Memory B cell (primary cell): ENCODE measurements at regions not wholly inside any gene's neighbourhood (a gene's known extent, or its start where the extent isn't known, plus 50 kb on each side); places are given as distances from the start of the nearest gene placed in this dataset.

Experiments used
- ATAC-seq: fragments of 150-1000 bp; cut with Tn5 transposase; 2 replicates; pipeline ENCODE4 v1.10.0; 2021; ENCODE audit warnings: low read depth, mild to moderate bottlenecking, moderate library complexity
- DNase-seq, 2 donors: peaks; one replicate each; pipeline ENCODE4 v3.0.0; 2022; ENCODE audit warnings: low spot score in 2 of 2
- H3K27ac Mint-ChIP-seq: one replicate; pipeline ENCODE4 v1.8.0; 2022; ENCODE audit warnings: mild to moderate bottlenecking, moderate library complexity, mixed read lengths
- H3K27me3 Mint-ChIP-seq: one replicate; pipeline ENCODE4 v1.8.0; 2022; ENCODE audit warnings: mixed read lengths
- H3K36me3 Mint-ChIP-seq: one replicate; pipeline ENCODE4 v1.8.0; 2022; ENCODE audit warnings: mild to moderate bottlenecking, mixed read lengths
- H3K4me1 Mint-ChIP-seq: one replicate; pipeline ENCODE4 v1.8.0; 2022; ENCODE audit warnings: mixed read lengths
- H3K4me3 Mint-ChIP-seq: one replicate; pipeline ENCODE4 v1.8.0; 2022; ENCODE audit warnings: mild to moderate bottlenecking, moderate library complexity, mixed read lengths
- H3K9me3 Mint-ChIP-seq: one replicate; pipeline ENCODE4 v1.8.0; 2022; ENCODE audit warnings: mixed read lengths

DNA sequence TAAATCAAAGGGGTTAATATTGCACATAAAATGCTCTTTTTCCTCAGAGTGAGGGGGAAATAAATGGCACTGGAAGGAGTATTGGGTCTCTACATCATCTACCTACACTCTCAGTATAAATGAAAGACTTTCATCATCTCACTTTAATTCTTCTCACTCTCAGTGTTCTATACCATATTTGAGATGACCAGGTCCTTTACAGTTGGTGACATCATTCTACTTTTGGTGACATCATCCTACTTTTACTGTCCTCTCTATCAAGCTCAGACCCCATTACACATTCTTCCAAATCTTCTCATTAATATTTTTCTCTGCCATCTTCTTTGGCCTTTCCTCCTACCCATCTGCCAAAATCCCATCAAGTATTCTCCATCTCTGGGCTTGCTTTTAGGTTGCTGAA, 74.6 kb upstream of the TMEM106B start:
- no peak overlapping the region for H3K4me3 Mint-ChIP-seq
- H3K27ac Mint-ChIP-seq: no peak overlapping the region
- H3K4me1 Mint-ChIP-seq: no peaks in the 10 kb centered on the region
- ATAC-seq (no peak), DNase-seq (no peak)
- H3K27me3 Mint-ChIP-seq: peaks cover 3% of the 10 kb centered on the region
- no peaks in the 10 kb centered on the region for H3K36me3 Mint-ChIP-seq
- H3K9me3 Mint-ChIP-seq: peaks cover 5% of the 10 kb centered on the region

DNA sequence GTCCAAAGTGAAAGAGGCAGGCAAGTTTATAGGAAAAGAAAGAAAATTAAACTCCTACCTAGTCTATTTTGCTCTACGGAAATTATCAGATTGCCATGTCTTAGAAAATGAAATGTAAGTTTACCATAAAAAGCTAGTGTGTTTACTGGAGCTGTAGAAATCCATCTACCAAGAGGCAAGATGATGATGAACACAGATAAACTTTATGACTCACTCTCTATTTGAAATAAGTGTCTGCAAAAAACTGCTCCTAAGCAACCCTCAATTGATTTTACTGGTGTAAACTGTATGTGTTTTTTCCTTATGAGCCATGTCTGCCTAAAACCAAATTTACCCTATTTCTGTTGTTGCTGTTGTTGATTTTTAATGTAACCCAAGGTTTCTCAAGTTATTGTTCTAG, 73.8 kb upstream of the TMEM106B start:
- ATAC-seq (no peak), DNase-seq (no peak)

DNA sequence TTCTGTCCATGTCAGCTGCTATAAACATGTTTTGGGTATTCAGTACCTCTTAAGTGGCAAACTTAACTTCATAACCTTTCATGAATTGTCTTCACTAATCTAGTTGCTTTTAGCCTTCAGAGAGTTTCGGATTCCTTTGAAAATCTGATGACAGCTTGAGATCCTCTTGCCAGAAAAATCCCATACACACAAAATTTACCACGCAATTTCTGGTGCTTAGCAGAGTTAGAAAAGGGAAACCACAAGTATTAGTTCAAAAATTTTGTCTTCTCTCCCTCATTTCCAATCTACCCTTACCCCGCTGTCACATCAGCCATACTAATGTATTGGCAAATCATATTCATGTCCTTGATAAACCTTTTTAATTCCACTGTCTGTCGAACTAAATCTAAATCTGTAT, 72.7 kb upstream of the TMEM106B start:
- H3K27me3 Mint-ChIP-seq: peaks cover 3% of the 10 kb centered on the region
- no peaks in the 10 kb centered on the region for H3K36me3 Mint-ChIP-seq
- no peak overlapping the region for H3K4me3 Mint-ChIP-seq
- no peak for DNase-seq
- H3K9me3 Mint-ChIP-seq: peaks cover 2% of the 10 kb centered on the region
- ATAC-seq: no peak
- no peaks in the 10 kb centered on the region for H3K4me1 Mint-ChIP-seq
- no peak overlapping the region for H3K27ac Mint-ChIP-seq

More for the DNA sequence above, 73.8 kb upstream of the TMEM106B start:
- Mint-ChIP-seq H3K4me1 (no peaks in the 10 kb centered on the region), H3K9me3 (peaks cover 5% of the 10 kb centered on the region), H3K27me3 (peaks cover 3% of the 10 kb centered on the region), H3K36me3 (no peaks in the 10 kb centered on the region), H3K27ac (no peak overlapping the region), H3K4me3 (no peak overlapping the region)

DNA sequence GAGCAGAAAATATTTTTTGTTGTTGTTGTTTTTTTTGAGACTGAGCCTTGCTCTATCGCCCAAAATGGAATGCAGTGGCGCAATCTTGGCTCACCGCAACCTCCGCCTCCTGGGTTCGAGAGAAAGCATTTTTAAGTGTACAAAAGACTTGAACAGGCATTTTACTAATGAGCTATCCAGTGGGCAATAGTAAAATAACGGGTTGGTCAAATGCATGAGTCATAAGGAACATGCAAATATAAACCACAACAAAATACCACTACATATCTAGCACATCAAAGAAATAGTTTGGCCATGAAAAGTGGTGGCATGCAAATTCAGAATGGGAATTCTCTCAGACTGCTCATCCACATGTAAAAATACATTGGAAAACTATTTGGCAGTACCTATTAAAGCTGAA, 71.7 kb upstream of the TMEM106B start:
- H3K27me3 Mint-ChIP-seq: peaks cover 3% of the 10 kb centered on the region

DNA sequence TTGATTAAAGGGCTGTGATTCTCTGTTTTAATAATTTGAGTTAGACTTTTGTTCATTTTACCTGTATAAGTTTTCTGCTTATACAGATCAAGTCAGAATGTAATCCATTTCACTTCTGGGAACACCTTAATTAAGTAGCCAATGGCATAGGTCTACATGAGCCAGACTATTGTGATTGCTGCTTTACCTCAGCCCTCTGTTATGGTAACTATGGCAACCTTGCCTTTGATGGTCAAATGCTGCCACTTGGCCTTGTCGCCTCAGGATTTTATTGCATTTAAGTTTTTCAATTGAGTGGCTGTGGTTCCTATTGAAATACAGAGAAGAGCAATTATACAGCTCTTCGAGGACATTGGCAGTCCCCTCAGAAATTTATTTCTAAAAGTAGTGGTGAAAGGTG, 64.3 kb upstream of the TMEM106B start:
- H3K27ac Mint-ChIP-seq: no peak overlapping the region
- no peaks in the 10 kb centered on the region for H3K4me1 Mint-ChIP-seq
- H3K9me3 Mint-ChIP-seq: no peaks in the 10 kb centered on the region
- ATAC-seq: no peak
- peaks cover 1% of the 10 kb centered on the region for H3K27me3 Mint-ChIP-seq
- DNase-seq: no peak
- no peaks in the 10 kb centered on the region for H3K36me3 Mint-ChIP-seq
- no peak overlapping the region for H3K4me3 Mint-ChIP-seq

More for the DNA sequence above, 71.7 kb upstream of the TMEM106B start:
- no peaks in the 10 kb centered on the region for H3K4me1 Mint-ChIP-seq
- no peak for DNase-seq
- no peak for ATAC-seq
- no peak overlapping the region for H3K27ac Mint-ChIP-seq
- no peak overlapping the region for H3K4me3 Mint-ChIP-seq
- no peaks in the 10 kb centered on the region for H3K36me3 Mint-ChIP-seq
- H3K9me3 Mint-ChIP-seq: peaks cover 2% of the 10 kb centered on the region

DNA sequence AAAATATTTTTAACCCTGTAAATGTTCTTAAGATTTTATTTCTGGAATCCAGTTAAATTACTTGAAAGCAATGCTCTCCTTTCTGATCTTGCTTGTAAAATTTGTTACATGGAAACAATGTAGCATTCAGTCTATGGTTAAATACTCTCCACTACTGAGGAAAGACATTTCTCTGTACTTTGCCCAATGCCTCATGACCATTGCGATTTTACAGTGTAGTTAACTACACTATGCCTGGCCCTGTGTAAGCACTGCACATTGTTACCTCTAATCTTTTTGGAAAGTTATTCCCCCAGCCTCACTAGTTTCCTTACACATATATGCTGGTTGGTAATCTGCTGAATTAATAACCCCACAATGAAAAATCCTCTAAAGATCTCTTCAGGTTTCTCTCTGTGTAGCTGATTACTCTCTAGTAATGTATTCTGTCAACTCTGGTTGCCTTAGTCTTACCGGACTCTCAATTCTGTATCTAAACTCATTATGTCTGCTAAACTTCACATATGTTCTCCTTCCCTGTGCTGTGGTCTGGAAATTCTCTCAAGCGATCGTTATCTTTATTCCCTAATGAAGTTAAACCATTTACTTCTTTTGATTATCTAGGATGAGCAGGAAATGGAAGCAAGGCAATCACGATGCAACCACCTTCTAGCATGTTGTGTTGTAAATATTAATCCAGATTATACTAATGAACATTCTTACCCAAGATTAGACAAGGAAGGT, 58.7 kb upstream of the TMEM106B start:
- ATAC-seq: no peak
- no peak overlapping the region for H3K27ac Mint-ChIP-seq
- peaks cover 5% of the 10 kb centered on the region for H3K27me3 Mint-ChIP-seq
- H3K36me3 Mint-ChIP-seq: no peaks in the 10 kb centered on the region
- peaks cover 1% of the 10 kb centered on the region for H3K9me3 Mint-ChIP-seq
- no peak for DNase-seq
- H3K4me3 Mint-ChIP-seq: no peak overlapping the region
- H3K4me1 Mint-ChIP-seq: no peaks in the 10 kb centered on the region

DNA sequence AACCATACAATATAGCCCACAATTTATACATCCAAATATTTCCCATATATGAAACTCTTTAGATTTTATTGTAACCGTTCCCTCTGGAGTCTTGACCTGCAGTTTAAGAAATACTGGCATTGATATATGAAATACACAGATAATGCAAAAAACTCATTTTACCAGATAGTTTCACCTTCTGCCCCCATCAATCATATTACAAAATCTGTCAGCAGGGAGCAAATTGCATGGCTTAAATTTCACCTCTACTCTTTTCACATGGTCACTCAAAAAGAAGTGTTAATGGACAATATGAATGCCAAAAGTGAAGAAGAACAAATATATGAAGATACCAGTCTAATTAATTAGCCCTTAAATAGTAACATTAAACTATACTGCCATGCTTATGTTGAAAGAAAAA, 57.0 kb upstream of the TMEM106B start:
- Mint-ChIP-seq H3K4me3 (no peak overlapping the region), H3K36me3 (no peaks in the 10 kb centered on the region), H3K4me1 (no peaks in the 10 kb centered on the region), H3K27ac (no peak overlapping the region), H3K27me3 (peaks cover 5% of the 10 kb centered on the region), H3K9me3 (peaks cover 1% of the 10 kb centered on the region)
- no peak for DNase-seq
- no peak for ATAC-seq

DNA sequence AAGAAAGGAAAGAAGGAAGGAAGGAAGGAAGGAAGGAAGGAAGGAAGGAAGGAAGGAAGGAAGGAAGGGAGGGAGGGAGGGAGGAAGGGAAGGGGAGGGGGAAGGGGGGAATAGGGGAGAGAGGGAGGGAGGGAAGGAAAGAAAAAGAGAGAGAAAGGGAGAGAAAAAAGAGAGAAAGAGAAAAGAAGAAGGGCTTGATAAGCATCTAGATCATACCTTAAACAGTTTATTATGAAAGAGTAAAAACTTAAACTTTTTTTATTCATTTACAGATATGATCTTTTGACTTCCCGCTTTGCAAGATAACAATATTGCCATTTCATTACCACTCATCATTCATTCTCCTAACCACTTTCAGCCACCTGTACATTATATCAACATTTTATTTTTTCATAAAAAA, 53.6 kb upstream of the TMEM106B start:
- H3K4me3 Mint-ChIP-seq: no peak overlapping the region
- H3K9me3 Mint-ChIP-seq: peaks cover 1% of the 10 kb centered on the region
- no peak overlapping the region for H3K27ac Mint-ChIP-seq
- no peaks in the 10 kb centered on the region for H3K36me3 Mint-ChIP-seq
- DNase-seq (no peak), ATAC-seq (no peak)
- H3K4me1 Mint-ChIP-seq: no peaks in the 10 kb centered on the region
- peaks cover 4% of the 10 kb centered on the region for H3K27me3 Mint-ChIP-seq

DNA sequence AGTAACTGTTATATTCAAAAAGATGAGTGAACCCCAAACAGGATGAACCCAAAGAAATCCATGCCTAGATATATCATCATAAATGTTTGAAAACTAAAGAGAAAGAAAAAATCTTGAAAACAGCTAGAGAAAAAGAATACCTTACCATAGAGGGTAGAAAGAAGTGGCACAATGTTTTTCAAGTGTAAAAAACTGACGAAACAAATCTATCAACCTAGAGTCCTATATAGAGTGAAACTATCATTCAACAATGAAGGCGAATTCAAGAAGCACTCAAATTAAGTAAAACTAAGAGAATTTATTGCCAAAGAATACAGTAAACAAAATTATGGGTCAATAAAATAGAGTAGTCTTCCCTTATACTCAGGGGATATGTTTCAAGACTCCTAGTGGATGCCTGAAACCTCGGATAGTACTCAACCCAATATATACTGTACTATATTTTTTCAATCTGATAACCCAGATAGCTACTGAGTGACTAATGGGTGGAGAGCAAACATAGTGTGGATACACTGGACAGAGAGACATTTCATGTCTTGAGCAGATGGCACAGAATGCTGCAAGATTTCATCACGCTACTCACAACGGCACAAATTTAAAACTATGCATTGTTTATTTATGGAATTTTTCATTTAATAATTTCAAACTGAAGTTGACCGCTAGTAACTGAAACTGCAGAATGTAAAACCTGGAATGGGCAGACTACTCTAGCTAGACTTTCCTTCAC, 52.6 kb upstream of the TMEM106B start:
- no peak for ATAC-seq
- Mint-ChIP-seq H3K27me3 (no peaks in the 10 kb centered on the region), H3K4me1 (no peaks in the 10 kb centered on the region), H3K36me3 (no peaks in the 10 kb centered on the region), H3K9me3 (peaks cover 1% of the 10 kb centered on the region), H3K27ac (no peak overlapping the region), H3K4me3 (no peak overlapping the region)
- no peak for DNase-seq

DNA sequence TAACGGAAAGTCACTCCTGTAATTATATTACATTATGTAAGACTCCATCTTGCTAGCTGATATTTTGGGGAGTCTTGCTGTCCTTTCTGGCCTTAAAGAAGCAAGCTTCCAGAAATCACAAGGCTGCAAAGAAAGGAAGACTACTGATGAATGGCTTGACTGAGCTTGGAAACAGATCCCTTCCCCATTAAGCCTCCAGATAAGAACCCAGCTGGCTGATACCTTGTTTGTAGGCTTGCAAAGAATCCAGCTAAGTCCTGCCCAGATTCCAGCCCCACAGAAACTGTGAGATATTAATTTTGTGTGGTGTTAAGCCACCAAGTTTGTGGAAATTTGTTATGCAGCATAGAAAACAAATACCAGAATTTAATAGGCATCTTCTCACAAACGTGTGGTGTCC, 49.9 kb upstream of the TMEM106B start:
- Mint-ChIP-seq H3K9me3 (peaks cover 1% of the 10 kb centered on the region), H3K27me3 (no peaks in the 10 kb centered on the region), H3K4me3 (no peak overlapping the region), H3K36me3 (no peaks in the 10 kb centered on the region), H3K4me1 (no peaks in the 10 kb centered on the region), H3K27ac (no peak overlapping the region)
- DNase-seq (no peak), ATAC-seq (no peak)
